Left ventricle myocardium inferior (tissue), 1 donor: ENCODE measurements at regions not wholly inside any gene's neighbourhood (a gene's known extent, or its start where the extent isn't known, plus 50 kb on each side); places are given as distances from the start of the nearest gene placed in this dataset.

ENCODE experiments used
- DNase-seq: peaks from one replicate; pipeline ENCODE4 v3.0.0-alpha.2; 2020
- H3K27ac ChIP-seq: fragments of 200-600 bp; replicated peaks from 2 replicates; pipeline ENCODE4 v1.8.0; 2021
- H3K27me3 ChIP-seq: fragments of 200-600 bp; 2 replicates; pipeline ENCODE4 v1.8.0; 2021; ENCODE audit warnings: low read depth
- H3K36me3 ChIP-seq: fragments of 200-600 bp; 2 replicates; pipeline ENCODE4 v1.8.0; 2021
- H3K4me1 ChIP-seq: fragments of 200-600 bp; 2 replicates; pipeline ENCODE4 v1.8.0; 2021
- H3K4me3 ChIP-seq: fragments of 200-600 bp; 2 replicates; pipeline ENCODE4 v1.8.0; 2021; ENCODE audit warnings: mild to moderate bottlenecking, moderate library complexity
- H3K9me3 ChIP-seq: fragments of 200-600 bp; replicated peaks from 2 replicates; pipeline ENCODE4 v1.8.0; 2021
- intact Hi-C: fragments of 100-400 bp; cut with micrococcal nuclease; formaldehyde crosslinking; loops from one replicate; pipeline ENCODE4 v1.11.0; 2022
- TF ChIP-seq, protein P1 (sequence below): fragments of 200-600 bp; IDR thresholded peaks from 2 replicates; pipeline ENCODE4 v1.8.0; 2021; ENCODE audit warnings: antibody characterized with exemption, mild to moderate bottlenecking, borderline replicate concordance
- donor health status: DM: no; HTN: yes; CAD: no; lungs with severe emphysema.

DNA sequence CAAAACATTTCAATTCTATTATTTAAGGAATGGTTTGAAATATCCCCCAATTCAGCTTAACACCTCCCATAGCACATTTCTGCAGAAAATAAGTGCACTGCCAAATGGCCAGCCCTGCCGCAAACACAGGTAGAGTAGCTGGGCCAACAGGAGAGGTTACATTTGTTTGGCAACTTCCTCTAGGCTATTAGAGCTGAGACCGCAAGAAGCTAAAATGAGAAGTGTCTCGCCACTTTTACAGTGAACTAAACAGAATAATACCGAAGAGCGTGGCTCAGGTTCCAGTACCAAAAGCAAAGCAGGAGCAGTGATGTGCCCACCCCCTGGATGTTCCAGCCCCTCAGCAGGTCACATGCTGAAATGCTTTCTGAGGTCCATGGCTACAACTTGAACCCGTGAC is 154.5 kb upstream of the PKN2 start:
- H3K9me3 ChIP-seq: no peaks in the 10 kb centered on the region
- intact Hi-C loops: no loop called here
- TF ChIP-seq, protein P1, sequence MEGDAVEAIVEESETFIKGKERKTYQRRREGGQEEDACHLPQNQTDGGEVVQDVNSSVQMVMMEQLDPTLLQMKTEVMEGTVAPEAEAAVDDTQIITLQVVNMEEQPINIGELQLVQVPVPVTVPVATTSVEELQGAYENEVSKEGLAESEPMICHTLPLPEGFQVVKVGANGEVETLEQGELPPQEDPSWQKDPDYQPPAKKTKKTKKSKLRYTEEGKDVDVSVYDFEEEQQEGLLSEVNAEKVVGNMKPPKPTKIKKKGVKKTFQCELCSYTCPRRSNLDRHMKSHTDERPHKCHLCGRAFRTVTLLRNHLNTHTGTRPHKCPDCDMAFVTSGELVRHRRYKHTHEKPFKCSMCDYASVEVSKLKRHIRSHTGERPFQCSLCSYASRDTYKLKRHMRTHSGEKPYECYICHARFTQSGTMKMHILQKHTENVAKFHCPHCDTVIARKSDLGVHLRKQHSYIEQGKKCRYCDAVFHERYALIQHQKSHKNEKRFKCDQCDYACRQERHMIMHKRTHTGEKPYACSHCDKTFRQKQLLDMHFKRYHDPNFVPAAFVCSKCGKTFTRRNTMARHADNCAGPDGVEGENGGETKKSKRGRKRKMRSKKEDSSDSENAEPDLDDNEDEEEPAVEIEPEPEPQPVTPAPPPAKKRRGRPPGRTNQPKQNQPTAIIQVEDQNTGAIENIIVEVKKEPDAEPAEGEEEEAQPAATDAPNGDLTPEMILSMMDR: no peak

DNA sequence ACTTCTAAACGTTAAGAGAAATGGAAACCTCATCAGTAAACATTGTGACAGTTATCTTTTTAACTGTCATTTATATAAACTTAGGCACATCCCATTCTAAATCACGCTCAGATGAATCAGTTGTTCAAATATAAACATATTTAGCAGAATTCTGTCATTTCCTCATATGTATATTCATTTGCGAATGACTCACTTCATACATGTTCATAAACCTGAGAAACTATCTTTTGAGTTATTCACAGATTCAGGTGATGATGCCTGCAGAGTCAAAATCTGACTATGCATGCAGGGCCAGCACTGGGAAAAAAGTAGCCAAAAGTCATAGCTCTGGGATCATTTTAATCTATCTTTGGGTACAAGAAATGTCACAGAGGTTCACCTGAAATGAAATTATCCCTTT is 153.8 kb upstream of the PKN2 start:
- H3K4me1 ChIP-seq: no peaks in the 10 kb centered on the region
- TF ChIP-seq, protein P1: no peak
- intact Hi-C loops: no loop called here

More for the DNA sequence above, 154.5 kb upstream of the PKN2 start:
- H3K4me3 ChIP-seq: no peak overlapping the region
- H3K27ac ChIP-seq: no peak overlapping the region
- no peaks in the 10 kb centered on the region for H3K4me1 ChIP-seq
- no peaks in the 10 kb centered on the region for H3K36me3 ChIP-seq
- no peaks in the 10 kb centered on the region for H3K27me3 ChIP-seq
- no peak for DNase-seq

DNA sequence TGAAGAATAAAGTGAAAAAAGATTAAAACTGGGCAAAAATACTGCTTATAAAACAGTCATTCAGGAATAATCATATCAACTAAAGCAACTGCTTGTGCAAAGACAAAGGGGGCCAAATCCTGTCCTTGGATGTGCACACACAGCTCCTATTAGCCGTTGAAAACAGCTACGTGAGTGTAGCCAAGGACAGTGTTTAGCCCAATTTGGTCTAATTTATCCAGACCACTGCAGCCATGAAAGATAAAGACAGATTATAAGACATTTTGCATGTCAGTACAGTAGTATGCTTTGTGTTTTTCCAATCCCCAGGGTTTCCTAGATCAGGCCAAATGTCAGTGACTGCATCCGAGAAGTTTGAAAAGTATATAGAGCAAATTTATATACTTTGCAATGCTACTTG is 146.3 kb upstream of the PKN2 start:
- TF ChIP-seq, protein P1: no peak
- H3K4me3 ChIP-seq: no peak overlapping the region
- DNase-seq: no peak
- H3K27ac ChIP-seq: no peak overlapping the region
- no peaks in the 10 kb centered on the region for H3K36me3 ChIP-seq
- no peaks in the 10 kb centered on the region for H3K27me3 ChIP-seq
- intact Hi-C loops: no loop called here
- no peaks in the 10 kb centered on the region for H3K9me3 ChIP-seq
- no peaks in the 10 kb centered on the region for H3K4me1 ChIP-seq

More for the DNA sequence above, 153.8 kb upstream of the PKN2 start:
- Histone ChIP-seq H3K9me3 (no peaks in the 10 kb centered on the region), H3K36me3 (no peaks in the 10 kb centered on the region), H3K4me3 (no peak overlapping the region), H3K27me3 (no peaks in the 10 kb centered on the region), H3K27ac (no peak overlapping the region)
- DNase-seq: no peak

DNA sequence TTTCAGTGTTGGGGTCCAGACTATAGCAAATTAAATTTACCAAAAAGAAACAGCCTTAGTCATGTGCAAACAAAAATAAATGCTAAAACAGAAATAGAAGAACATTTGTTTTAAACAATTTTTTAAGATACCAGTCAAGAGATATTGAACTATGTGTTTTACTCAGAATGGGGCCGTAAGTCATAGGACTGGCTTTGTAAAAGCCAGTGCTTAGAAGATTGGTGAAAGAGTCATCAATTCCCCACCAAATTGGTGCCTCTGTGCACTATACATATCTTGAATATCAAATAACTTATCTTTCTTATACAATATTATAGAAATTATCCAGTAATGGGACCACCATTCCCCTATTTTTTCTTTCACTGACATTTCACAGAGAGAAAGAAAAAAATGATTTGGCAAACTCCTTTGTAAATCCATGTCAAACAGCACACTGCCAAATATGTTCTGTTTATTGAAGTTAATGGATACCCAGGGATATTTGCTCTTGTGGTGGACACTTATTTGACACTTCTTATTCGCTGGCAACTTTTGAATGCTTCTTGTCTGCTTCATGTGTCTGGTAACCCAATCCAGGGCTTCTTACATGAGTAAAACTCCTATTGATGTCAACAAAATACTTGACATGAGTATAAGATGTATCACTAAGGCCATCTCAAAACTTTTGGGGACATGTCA is 145.7 kb upstream of the PKN2 start:
- no peaks in the 10 kb centered on the region for H3K9me3 ChIP-seq
- TF ChIP-seq, protein P1: no peak
- no peak overlapping the region for H3K27ac ChIP-seq
- intact Hi-C loops: no loop called here
- H3K4me1 ChIP-seq: no peaks in the 10 kb centered on the region
- no peak overlapping the region for H3K4me3 ChIP-seq
- no peaks in the 10 kb centered on the region for H3K36me3 ChIP-seq
- no peak for DNase-seq
- no peaks in the 10 kb centered on the region for H3K27me3 ChIP-seq

DNA sequence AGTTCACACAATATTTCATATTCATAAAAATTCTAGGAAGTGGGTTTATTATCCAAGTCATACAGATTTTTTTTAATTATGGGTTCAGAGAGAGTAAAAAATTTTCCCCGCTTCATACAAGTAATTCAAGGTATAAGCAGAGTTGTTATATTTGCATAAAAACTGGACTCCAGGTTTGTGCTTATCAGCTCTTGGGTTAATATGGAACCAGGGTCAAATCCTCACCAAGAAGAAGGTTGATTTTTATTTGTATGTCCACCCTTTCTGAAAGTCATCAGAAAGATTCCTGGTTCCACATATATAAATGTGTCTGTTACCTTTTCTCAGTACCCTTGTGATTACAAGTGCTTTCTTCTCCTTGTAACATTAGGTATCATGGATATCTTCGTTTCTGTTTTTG is 143.8 kb upstream of the PKN2 start:
- Histone ChIP-seq H3K4me1 (no peaks in the 10 kb centered on the region), H3K27ac (no peak overlapping the region), H3K4me3 (no peak overlapping the region), H3K27me3 (no peaks in the 10 kb centered on the region), H3K36me3 (no peaks in the 10 kb centered on the region), H3K9me3 (no peaks in the 10 kb centered on the region)
- intact Hi-C loops: no loop called here
- no peak for DNase-seq
- TF ChIP-seq, protein P1: no peak
